ENCODE measurements at regions not wholly inside any gene's neighbourhood (a gene's known extent, or its start where the extent isn't known, plus 50 kb on each side); places are given as distances from the start of the nearest gene placed in this dataset.

- H3K27me3 ChIP-seq (ENCODE audit: control insufficient read depth, extremely low read depth, insufficient read depth, low read length), result no peaks in the 10 kb centered on the region
- no peaks in the 10 kb centered on the region for H3K79me2 ChIP-seq (ENCODE audit: control insufficient read depth, insufficient read depth, low read length)
- H4K20me1 ChIP-seq (ENCODE audit: control insufficient read depth, extremely low read depth, insufficient read depth, low read length), result no peaks in the 10 kb centered on the region
- H3K4me1 ChIP-seq (ENCODE audit: control insufficient read depth, extremely low read depth, insufficient read depth, low read length), result no peaks in the 10 kb centered on the region
- TF ChIP-seq, protein P1, sequence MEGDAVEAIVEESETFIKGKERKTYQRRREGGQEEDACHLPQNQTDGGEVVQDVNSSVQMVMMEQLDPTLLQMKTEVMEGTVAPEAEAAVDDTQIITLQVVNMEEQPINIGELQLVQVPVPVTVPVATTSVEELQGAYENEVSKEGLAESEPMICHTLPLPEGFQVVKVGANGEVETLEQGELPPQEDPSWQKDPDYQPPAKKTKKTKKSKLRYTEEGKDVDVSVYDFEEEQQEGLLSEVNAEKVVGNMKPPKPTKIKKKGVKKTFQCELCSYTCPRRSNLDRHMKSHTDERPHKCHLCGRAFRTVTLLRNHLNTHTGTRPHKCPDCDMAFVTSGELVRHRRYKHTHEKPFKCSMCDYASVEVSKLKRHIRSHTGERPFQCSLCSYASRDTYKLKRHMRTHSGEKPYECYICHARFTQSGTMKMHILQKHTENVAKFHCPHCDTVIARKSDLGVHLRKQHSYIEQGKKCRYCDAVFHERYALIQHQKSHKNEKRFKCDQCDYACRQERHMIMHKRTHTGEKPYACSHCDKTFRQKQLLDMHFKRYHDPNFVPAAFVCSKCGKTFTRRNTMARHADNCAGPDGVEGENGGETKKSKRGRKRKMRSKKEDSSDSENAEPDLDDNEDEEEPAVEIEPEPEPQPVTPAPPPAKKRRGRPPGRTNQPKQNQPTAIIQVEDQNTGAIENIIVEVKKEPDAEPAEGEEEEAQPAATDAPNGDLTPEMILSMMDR (optimal IDR thresholded peaks at IDR 0.05 in 1 of 3, IDR thresholded peaks at IDR 0.05 in 1 of 3, conservative IDR thresholded peaks at IDR 0.05 in 1 of 3; ENCODE audit: extremely low read depth in 1 of 3, insufficient read depth in 2 of 3, low read length in 3 of 3), result no peak
- TF ChIP-seq EZH2 (IDR thresholded peaks at IDR 0.05; ENCODE audit: low read length), result no peak
- H3K27ac ChIP-seq (ENCODE audit: control insufficient read depth, insufficient read depth, low read length), result no peak overlapping the region
- H3K36me3 ChIP-seq (ENCODE audit: control insufficient read depth in 2 of 2, extremely low read depth in 1 of 2, insufficient read depth in 2 of 2, low read length in 2 of 2), result no peaks in the 10 kb centered on the region
- no peaks in the 10 kb centered on the region for H3K9me3 ChIP-seq (ENCODE audit: control insufficient read depth, low read depth, low read length)
- DNase-seq (ENCODE audit: low read depth, low spot score) (no peak), FAIRE-seq (no peak)
- no peak overlapping the region for H3K9ac ChIP-seq (ENCODE audit: control insufficient read depth, extremely low read depth, insufficient read depth, low read length)
- no peaks in the 10 kb centered on the region for H3K9me1 ChIP-seq (ENCODE audit: control insufficient read depth, extremely low read depth, insufficient read depth, low read length)
- H2AFZ ChIP-seq (ENCODE audit: control insufficient read depth, low read length), result no peak overlapping the region
- no peak overlapping the region for H3K4me2 ChIP-seq (ENCODE audit: control insufficient read depth, extremely low read depth, insufficient read depth, low read depth, low read length)
- dilution Hi-C loops (cut with MboI; ENCODE audit: extremely low pct_ligation_motif_present, low sequenced_read_pairs), result no loop called here
- H3K4me3 ChIP-seq (ENCODE audit: control insufficient read depth in 2 of 3, extremely low read depth in 1 of 3, insufficient read depth in 2 of 3, low read depth in 1 of 3, low read length in 3 of 3), result no peak overlapping the region
Observed at GRCh38 chr9:23441275-23441674, 384.8 kb downstream of the ELAVL2 start.

DNA sequence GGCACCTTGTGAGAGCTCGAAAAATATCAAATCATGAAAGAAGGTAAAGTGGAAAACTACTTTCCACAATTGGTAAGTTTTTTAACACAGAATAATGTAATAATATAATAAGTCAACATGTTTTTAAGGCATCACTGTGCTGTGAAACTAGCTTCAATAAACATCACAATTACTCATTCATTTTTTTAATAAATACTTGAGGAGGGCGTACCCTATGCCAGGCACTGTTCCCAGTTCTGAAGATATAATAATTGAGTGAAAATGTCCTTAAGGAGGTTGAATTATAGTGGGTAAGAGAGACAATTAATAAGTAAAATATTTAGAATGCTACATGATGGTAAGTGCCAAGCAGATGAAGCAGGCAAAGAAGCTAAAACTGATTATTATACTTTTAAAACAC, 381.4 kb downstream of the ELAVL2 start:
- H4K20me1 ChIP-seq (ENCODE audit: control insufficient read depth, extremely low read depth, insufficient read depth, low read length), result no peaks in the 10 kb centered on the region
- H2AFZ ChIP-seq (ENCODE audit: control insufficient read depth, low read length), result no peak overlapping the region
- no peaks in the 10 kb centered on the region for H3K27me3 ChIP-seq (ENCODE audit: control insufficient read depth, extremely low read depth, insufficient read depth, low read length)
- no peak overlapping the region for H3K27ac ChIP-seq (ENCODE audit: control insufficient read depth, insufficient read depth, low read length)
- no peaks in the 10 kb centered on the region for H3K79me2 ChIP-seq (ENCODE audit: control insufficient read depth, insufficient read depth, low read length)
- no peak overlapping the region for H3K4me2 ChIP-seq (ENCODE audit: control insufficient read depth, extremely low read depth, insufficient read depth, low read depth, low read length)
- H3K9me3 ChIP-seq (ENCODE audit: control insufficient read depth, low read depth, low read length), result no peaks in the 10 kb centered on the region
- H3K9ac ChIP-seq (ENCODE audit: control insufficient read depth, extremely low read depth, insufficient read depth, low read length), result no peak overlapping the region
- TF ChIP-seq EZH2 (IDR thresholded peaks at IDR 0.05; ENCODE audit: low read length), result no peak
- TF ChIP-seq, protein P1 (optimal IDR thresholded peaks at IDR 0.05 in 1 of 3, IDR thresholded peaks at IDR 0.05 in 1 of 3, conservative IDR thresholded peaks at IDR 0.05 in 1 of 3; ENCODE audit: extremely low read depth in 1 of 3, insufficient read depth in 2 of 3, low read length in 3 of 3), result no peak
- H3K4me3 ChIP-seq (ENCODE audit: control insufficient read depth in 2 of 3, extremely low read depth in 1 of 3, insufficient read depth in 2 of 3, low read depth in 1 of 3, low read length in 3 of 3), result no peak overlapping the region
- no peaks in the 10 kb centered on the region for H3K36me3 ChIP-seq (ENCODE audit: control insufficient read depth in 2 of 2, extremely low read depth in 1 of 2, insufficient read depth in 2 of 2, low read length in 2 of 2)
- dilution Hi-C loops (cut with MboI; ENCODE audit: extremely low pct_ligation_motif_present, low sequenced_read_pairs), result no loop called here
- H3K9me1 ChIP-seq (ENCODE audit: control insufficient read depth, extremely low read depth, insufficient read depth, low read length), result no peaks in the 10 kb centered on the region
- no peaks in the 10 kb centered on the region for H3K4me1 ChIP-seq (ENCODE audit: control insufficient read depth, extremely low read depth, insufficient read depth, low read length)
- FAIRE-seq (no peak), DNase-seq (ENCODE audit: low read depth, low spot score) (no peak)
